Epithelial cell of prostate (primary cell): ENCODE measurements at regions not wholly inside any gene's neighbourhood (a gene's known extent, or its start where the extent isn't known, plus 50 kb on each side); places are given as distances from the start of the nearest gene placed in this dataset.
A peak's percentile ranks its signal among the peaks of the same experiment; 100 is the strongest.
"Not testable (repeated sequence)": the region's sequence is repeated elsewhere in the genome, so short reads cannot be mapped to it uniquely, and the experiment has no call there.

Experiments
- DNase-seq: peaks from one replicate; pipeline ENCODE4 v3.0.0-alpha.2; 2011; ENCODE audit warnings: low read depth, low spot score
- H3K27ac ChIP-seq: fragments of 450-650 bp; 2 replicates; pipeline ENCODE4 v1.5.1; 2017; ENCODE audit warnings: mild to moderate bottlenecking

DNA sequence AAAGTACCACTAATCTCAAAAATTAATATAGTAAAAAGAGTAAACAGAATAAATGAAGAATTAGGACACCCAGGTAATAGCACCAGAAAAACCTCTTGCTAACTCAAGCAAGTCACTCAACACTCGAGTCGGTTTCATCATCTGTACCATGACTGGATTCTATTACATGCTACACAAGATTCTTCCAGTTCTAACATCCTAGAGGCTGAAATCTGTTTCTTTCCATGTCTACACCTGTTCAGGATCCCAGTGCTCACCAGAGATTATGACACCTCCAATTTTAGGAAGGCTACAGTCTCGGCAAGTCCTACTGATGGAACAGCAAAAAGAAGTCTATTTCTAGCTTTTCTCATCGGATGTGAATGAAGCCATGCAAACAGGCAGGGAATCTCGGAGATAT is 95.3 kb upstream of the ANK3 start:
- DNase-seq = no peak
- H3K27ac ChIP-seq = no peak overlapping the region

GRCh38 chr10:60480865-60481563 is 91.3 kb upstream of the ANK3 start:
- peak overlapping the region; percentile 69 for H3K27ac ChIP-seq
- peak; percentile 87 for DNase-seq

DNA sequence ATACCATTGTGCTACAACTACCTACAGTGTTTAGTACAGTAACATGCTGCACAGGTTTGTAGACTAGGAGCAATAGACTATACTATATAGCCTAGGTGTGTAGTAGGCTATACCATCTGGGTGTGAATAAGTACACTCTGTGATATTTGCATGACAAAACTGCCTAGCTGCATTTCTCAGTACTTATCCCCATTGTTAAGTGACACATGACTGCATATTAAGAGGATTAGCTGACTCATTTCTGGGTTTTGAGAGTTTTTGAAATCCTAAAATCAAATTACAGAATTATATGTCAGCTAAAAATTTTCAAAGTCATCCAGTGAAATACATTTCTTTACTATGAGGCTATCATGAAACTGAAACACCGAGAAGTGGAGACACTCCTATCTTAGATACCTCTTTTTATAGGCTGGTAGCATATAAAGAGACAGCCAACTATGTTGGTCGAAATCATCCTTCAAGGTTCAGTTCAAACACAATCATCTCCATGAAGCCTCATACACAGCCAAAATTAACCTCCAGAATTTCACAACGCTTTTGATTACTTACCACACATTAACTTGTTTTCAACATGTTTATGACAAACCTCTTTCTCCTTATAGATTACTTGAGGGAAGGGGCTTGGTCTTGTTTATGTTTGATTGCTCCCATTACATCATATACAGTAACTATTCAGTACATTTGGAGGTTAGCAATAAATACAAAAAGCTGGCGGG is 89.8 kb upstream of the ANK3 start:
- peak overlapping the region; percentile 69 for H3K27ac ChIP-seq
- DNase-seq = peak; percentile 40

DNA sequence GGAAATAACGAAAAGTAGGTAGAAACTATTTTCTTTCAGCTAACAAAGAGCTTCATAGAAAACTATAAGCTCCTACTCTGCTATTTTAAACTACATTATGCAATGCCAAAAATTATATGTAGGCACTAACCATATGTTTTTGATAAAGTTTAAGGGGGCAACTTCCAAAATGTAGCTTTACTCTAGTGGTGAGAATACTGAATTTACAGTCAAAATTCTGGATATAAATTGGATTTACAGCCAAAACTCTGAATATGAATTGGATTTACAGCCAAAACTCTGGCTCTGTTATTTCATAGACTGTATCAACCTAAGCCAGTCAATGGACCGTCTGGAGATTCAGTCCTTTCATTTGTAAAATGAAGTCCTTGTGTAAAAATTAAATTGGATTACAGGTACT is 86.8 kb upstream of the ANK3 start:
- H3K27ac ChIP-seq = no peak overlapping the region
- no peak for DNase-seq

DNA sequence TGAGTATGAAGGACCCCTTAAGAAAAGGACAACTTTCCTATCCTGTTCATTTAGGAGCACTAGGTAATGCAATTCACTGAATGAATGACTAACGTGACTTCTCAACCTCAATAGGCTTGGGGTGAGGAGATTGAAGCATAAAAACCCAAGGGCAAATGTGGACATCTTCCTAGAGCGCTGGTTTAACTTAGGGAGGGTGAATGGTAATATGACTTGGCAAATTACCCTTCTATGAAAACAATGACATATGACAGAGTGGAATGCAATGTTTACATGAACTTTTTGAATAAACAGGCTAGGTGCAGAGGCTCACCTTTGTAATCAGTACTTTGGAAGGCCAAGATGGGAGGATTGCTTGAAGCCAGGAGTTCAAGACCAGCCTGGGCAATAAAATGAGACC is 83.9 kb upstream of the ANK3 start:
- DNase-seq = peak; percentile 55
- H3K27ac ChIP-seq = peak overlapping the region; percentile 41

DNA sequence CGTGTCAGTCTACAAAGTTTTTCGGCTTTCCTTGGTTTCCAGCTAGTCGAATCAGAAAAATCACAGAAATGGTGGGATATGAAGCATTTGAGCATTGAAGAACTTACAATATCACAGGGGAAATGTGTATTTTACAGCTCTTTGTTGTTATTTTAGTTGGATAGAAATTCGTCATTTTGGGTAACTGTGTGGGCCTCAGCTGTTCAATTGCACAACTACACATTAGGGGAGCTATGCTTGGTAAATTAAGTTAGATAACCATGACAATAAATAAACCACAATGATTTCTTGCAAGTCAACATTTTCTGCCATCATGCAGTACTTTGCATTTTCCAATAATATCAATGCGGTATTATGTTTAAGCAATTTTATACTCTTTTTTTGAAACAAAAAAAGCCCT is 80.4 kb upstream of the ANK3 start:
- no peak for DNase-seq
- no peak overlapping the region for H3K27ac ChIP-seq

DNA sequence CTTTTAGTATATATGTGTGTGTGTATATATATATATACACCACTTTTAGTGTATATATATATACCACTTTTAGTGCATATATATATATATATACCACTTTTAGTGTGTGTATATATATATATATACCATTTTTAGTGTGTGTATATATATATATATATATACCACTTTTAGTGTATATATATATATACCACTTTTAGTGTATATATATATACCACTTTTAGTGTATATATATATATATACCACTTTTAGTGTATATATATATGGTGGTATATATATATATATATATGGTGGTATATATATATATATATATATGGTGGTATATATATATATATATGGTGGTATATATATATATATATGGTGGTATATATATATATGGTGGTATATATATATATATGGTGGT is 79.5 kb upstream of the ANK3 start:
- not testable (repeated sequence) for H3K27ac ChIP-seq, DNase-seq

GRCh38 chr10:60467202-60467546 is 77.5 kb upstream of the ANK3 start:
- no peak for DNase-seq
- H3K27ac ChIP-seq = peak overlapping the region; percentile 50

DNA sequence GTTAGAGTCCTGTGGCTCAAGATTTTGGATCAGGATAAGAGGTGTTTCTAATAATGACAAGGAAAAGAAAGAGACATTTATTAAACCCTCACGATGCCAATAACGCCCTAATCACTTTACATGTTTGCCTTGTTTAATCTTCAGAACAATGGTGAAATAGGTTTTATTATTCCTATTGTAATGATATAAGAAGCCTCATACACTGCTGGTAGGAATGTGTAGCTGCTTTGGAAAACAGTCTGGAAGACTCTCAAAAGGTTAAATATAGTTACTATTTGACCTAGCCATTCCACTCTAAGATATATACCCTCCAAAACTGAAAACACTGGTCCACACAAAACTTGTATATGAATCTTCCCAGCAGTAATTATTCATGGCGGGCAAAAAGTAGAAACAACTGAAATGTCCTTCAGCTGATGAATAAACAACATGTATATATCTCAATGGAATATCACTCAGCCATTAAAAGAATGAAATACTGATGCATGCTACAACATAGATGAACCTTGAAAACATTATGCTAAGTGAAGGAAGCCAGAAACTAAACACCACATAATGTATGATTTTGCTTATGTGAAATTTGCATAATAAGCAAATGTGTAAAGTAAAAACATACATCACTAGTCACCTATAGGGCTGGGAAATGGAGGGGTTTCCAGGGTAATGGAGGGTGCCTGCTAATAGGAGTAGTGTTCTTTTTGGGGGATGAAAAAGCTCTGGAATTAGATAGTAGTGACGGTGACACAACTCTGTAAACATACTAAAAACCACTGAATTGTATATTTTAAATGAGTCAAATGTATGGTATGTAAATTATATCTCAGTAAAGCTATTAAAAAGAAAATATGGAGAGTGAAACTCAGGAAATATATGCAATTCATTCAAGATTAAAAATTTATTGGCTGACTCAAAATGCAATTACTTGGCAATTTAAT is 76.9 kb upstream of the ANK3 start:
- H3K27ac ChIP-seq = peak overlapping the region; percentile 50
- no peak for DNase-seq

- peak overlapping the region; percentile 50 for H3K27ac ChIP-seq
- no peak for DNase-seq
Measured at GRCh38 chr10:60465801-60466200, 76.1 kb upstream of the ANK3 start.

DNA sequence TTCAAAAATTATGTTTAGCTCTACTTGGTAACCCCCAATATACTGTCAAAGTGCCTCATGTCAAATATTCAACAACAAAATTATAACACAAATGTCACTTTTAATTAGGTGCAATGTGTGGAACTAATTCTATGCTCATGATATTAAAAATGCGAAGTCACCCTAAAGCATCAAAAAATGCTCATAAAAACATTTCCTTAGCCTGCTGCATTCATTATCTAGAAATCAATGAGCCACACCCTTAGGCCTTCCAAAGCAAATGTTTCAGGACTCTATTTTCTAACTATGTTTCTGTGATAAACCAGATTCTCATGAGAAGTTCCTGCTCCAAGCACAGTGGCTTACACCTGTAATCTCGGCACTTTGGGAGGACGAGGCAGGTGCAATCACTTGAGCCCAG is 75.0 kb upstream of the ANK3 start:
- no peak for DNase-seq
- no peak overlapping the region for H3K27ac ChIP-seq

DNA sequence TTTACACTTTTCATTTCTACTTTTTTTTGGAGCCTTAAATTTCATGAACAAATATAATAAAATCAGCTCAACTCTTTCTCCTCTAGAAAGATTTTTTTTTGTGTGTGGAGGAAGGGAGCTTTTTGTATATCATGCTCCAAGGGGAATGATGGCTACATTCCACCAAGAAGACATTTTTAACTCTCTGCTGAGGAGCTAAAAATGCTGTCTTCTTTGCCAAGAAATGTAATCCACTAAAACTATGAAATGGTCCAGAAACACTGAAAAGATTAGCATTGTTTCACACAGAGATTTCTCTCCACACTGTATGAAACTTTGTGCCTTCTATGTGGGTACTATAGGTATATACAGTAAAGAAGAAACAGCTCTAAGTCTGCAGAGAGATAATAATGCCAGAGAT is 74.1 kb upstream of the ANK3 start:
- DNase-seq = no peak
- no peak overlapping the region for H3K27ac ChIP-seq

DNA sequence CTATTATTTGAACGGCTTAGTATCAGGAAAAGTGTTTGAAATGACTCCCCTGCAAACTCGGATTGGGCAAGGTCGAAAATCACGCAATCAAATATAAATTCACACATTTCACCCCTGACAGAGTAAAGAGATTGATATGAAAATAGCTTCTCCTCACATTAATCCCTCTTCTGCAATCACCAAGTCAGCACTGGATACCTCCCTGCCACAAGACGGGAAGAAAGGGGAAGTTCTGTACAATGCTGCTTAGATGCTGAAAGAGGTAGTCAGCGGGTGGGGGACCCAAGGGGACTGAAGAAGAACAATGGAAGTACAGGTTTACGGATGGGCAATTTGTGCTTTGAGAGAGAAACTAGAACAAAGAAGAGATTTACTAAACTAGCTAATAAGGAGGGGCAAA is 72.0 kb upstream of the ANK3 start:
- no peak overlapping the region for H3K27ac ChIP-seq
- no peak for DNase-seq

GRCh38 chr10:60459701-60460457 is 70.2 kb upstream of the ANK3 start:
- no peak overlapping the region for H3K27ac ChIP-seq
- no peak for DNase-seq

DNA sequence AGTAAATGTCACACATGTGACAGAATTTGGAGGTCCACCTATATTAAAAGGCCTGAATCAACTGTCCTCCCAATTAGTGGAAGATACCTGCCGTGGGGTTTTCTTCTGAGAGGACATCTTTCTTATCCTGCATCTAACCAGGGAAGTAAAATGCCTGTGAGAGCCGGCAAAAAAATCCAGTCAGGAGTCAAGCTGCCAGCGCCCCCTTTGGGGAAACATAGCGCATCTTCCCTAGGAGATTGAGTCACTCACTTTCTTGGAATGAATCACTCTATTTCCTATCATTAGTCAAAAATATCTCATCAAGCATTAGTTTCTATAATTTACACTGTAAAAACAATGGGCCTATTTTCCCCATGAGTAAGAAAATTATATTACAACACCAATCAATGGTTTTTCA is 66.4 kb upstream of the ANK3 start:
- no peak for DNase-seq
- H3K27ac ChIP-seq = no peak overlapping the region

DNA sequence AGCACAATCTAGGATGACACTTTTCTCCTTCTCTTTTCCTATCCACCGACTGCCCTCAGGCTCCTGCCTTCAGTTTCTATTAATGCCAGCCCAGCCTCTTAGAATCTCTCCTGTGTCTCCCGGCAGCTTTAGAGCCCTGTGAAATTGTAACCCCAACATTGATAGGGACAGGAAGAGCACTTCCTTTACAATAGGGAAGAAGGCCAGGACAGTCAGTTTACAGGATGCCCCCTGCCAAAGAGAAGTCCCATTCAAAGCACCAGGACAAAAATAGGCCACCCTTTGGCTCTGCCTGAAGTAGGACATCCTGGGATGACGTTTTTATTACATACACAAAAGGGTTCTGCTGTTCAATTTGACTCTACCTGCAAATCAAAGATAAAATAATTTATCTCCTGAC is 64.7 kb upstream of the ANK3 start:
- H3K27ac ChIP-seq = no peak overlapping the region
- DNase-seq = no peak

DNA sequence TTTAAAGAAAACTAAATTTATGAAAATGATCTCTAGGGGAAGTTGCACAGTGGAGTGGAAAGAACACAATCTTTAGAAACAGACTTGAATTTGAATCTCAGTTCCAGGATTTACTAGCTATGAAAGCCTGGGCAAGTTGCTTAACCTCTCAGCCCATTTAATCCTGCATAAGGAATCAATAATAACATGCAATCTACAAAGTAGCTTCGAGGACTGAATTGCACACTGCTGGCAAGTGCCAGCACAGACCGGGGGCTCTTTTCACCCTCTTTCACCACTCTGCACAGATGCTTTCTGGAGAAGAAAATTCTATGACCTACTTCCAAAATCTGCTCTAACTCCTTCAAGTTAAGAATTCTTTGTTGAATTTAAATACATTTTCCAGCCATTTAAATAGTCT is 63.4 kb upstream of the ANK3 start:
- no peak for DNase-seq
- no peak overlapping the region for H3K27ac ChIP-seq

DNA sequence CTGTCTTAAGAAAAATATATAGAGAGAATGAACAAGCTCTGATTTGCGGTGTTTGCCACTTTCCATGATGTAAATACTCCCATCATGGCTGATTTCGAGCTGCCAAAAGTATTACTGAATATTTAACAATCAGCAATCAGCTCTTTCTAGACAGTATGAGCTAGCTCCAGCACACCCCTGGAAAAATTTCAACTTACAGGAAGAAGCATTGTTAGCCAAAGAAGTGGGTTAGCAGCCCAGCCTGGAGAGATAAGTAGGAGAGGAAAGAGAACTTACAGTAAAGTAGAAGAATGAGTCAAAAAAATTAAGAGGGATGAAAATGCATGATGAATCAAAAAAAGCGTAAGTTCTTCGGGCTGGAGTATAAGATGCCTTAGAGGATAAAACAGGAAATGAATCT is 60.6 kb upstream of the ANK3 start:
- no peak for DNase-seq
- H3K27ac ChIP-seq = no peak overlapping the region

DNA sequence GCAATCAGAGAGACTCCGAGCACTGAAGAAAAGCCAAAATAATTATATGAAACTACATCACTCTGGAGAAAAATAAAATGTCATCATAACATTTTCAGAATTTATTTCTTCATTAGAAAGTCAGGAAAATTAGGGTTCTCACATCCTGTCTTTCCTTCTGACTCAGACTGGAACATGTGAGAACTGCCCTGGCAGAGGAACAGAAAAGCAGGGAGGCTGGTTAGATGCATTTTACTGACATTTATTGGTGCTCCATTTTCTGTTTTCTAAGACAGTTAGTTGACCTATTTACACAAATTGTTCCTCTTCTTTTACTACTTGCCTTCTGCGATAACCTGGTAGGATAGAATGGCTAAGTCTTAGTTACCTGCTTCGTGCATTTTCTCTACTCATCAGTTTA is 58.6 kb upstream of the ANK3 start:
- DNase-seq = no peak

DNA sequence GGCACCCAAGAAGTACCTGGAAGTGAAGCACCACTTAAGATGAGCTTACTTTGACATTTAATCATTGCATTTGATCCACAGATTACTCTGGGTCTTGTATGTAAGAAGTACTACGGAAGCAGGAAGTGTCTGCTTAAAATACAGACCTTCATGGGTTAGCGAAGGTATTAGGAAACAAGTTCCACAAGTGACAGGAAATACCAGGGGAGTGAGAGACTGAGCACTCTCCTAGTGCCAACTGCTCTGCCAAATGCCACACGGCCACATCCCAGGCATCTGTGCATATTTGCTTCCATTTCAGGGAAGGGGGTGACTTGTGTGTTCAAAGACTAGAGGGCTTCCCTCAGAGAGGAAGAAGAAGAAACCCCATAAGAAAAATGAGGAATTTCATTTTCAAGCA is 57.2 kb upstream of the ANK3 start:
- DNase-seq = peak; percentile 22
- H3K27ac ChIP-seq = peak overlapping the region; percentile 51

More for the DNA sequence above, 58.6 kb upstream of the ANK3 start:
- peak overlapping the region; percentile 2 for H3K27ac ChIP-seq
